ENCODE measurements at regions not wholly inside any gene's neighbourhood (a gene's known extent, or its start where the extent isn't known, plus 50 kb on each side); places are given as distances from the start of the nearest gene placed in this dataset.

DNA sequence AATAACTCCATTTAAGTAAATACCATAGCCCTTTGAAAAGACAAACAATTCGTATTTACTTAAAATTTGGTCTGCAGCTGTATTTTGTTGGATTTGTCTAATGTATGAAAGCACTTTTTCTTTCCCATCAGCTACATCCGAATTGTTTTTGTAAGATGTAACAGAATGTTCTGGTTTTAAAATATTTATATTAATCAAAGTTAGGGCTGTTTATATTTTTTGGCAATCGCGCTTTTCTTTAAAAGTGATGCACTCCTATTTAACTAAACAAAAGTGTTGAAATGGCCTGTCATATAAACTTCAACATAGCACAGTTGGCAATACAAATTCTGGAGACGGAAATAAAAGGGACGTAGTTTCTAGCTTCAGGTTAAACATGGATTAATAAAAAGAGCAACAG lies 216.3 kb upstream of the ADGRL2 start:
- ATAC-seq (no peak), DNase-seq (ENCODE audit: low spot score) (no peak), FAIRE-seq (no peak)
- intact Hi-C loops (cut with micrococcal nuclease; ENCODE audit: unreplicated experiment), result no loop called here
- Histone ChIP-seq H2AFZ (ENCODE audit: low read length) (no peak overlapping the region), H3K36me3 (replicated peaks in 1 of 2; ENCODE audit: control insufficient read depth in 1 of 2, insufficient read depth in 2 of 2, low read length in 2 of 2) (no peaks in the 10 kb centered on the region), H3K4me1 (ENCODE audit: insufficient read depth, low read length) (no peaks in the 10 kb centered on the region), H3K4me2 (ENCODE audit: low read depth, low read length) (no peak overlapping the region), H3K4me3 (replicated peaks in 1 of 3; ENCODE audit: insufficient read depth in 1 of 3, low read depth in 2 of 3, low read length in 3 of 3) (no peak overlapping the region), H3K9ac (ENCODE audit: insufficient read depth, low read depth, low read length) (no peak overlapping the region), H4K20me1 (ENCODE audit: insufficient read depth, low read length) (no peaks in the 10 kb centered on the region), H3K27ac (ENCODE audit: extremely low read length, insufficient read depth, low read length) (no peak overlapping the region), H3K79me2 (ENCODE audit: insufficient read depth, low read length) (no peaks in the 10 kb centered on the region), H3K27me3 (ENCODE audit: control insufficient read depth in 1 of 2, insufficient read depth in 2 of 2, low read length in 2 of 2) (no peaks in the 10 kb centered on the region), H3K9me3 (ENCODE audit: low read length) (peaks cover 12% of the 10 kb centered on the region; the same call in 1 of the 2 replicates)
- WGBS (ENCODE audit: low lambda C conversion rate), result 17% methylated on average over 6 of the region's 6 CpGs
- BruUV-seq (replicated peaks), result no TSS peak
- no peak for TF ChIP-seq ZNF383 (CRISPR knock-in tag; IDR thresholded peaks at IDR 0.05; ENCODE audit: borderline replicate concordance)
- TF ChIP-seq ZNF772 (CRISPR knock-in tag; IDR thresholded peaks at IDR 0.05), result no peak
- no peak for TF ChIP-seq SRSF1 (optimal IDR thresholded peaks at IDR 0.05; ENCODE audit: low read depth, low read length)
- TF ChIP-seq MED1 (CRISPR knock-in tag; IDR thresholded peaks at IDR 0.05), result no peak
- TF ChIP-seq ARHGAP35 (CRISPR knock-in tag; IDR thresholded peaks at IDR 0.05; ENCODE audit: borderline replicate concordance), result no peak
- no peak for TF ChIP-seq PLRG1 (conservative IDR thresholded peaks at IDR 0.05)
- TF ChIP-seq GABPA (IDR thresholded peaks at IDR 0.05; ENCODE audit: low read depth, low read length), result no peak
- TF ChIP-seq GABPA (CRISPR knock-in tag; IDR thresholded peaks at IDR 0.05; ENCODE audit: low read depth), result no peak
- in situ Hi-C loops (cut with HindIII; ENCODE audit: extremely low pct_ligation_motif_present, low pct_unique_long_range_greater_than_20kb), result no loop called here
- ChIA-PET CTCF (ENCODE audit: low intra/inter-chr PET ratio, low total read pairs) (no interaction called here), POLR2A (no interaction called here)

DNA sequence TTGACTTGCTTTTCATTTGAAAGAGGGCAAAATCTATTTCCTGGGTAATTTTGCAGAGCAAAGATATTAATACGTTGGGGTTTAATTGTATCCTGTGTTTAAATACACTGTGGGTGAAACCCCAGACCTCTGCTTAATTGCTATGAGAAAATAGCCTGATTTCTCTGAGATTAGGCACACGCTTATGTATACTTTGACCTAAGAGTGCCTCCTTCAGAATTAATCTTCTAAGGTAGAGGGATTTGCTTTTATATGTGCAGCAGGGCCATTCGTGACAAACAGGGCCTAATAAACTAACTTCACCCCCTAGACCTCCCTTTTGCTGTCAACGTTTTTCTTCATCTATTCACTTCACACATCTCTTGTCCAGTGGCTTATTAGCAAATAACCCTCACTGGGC lies 216.9 kb upstream of the ADGRL2 start:
- no peak for FAIRE-seq
- H3K4me3 ChIP-seq (replicated peaks in 1 of 3; ENCODE audit: insufficient read depth in 1 of 3, low read depth in 2 of 3, low read length in 3 of 3), result no peak overlapping the region
- H3K9me3 ChIP-seq (ENCODE audit: low read length), result peaks cover 7% of the 10 kb centered on the region; the same call in 1 of the 2 replicates
- 0% methylated on average over 4 of the region's 4 CpGs for WGBS (ENCODE audit: low lambda C conversion rate)
- ChIA-PET CTCF (ENCODE audit: low intra/inter-chr PET ratio, low total read pairs) (no interaction called here), POLR2A (no interaction called here)
- H3K27ac ChIP-seq (ENCODE audit: extremely low read length, insufficient read depth, low read length), result no peak overlapping the region
- no peak for ATAC-seq
- H3K4me2 ChIP-seq (ENCODE audit: low read depth, low read length), result no peak overlapping the region
- H3K36me3 ChIP-seq (replicated peaks in 1 of 2; ENCODE audit: control insufficient read depth in 1 of 2, insufficient read depth in 2 of 2, low read length in 2 of 2), result no peaks in the 10 kb centered on the region
- no peaks in the 10 kb centered on the region for H3K79me2 ChIP-seq (ENCODE audit: insufficient read depth, low read length)
- H3K9ac ChIP-seq (ENCODE audit: insufficient read depth, low read depth, low read length), result no peak overlapping the region
- BruUV-seq (replicated peaks), result no TSS peak
- in situ Hi-C loops (cut with HindIII; ENCODE audit: extremely low pct_ligation_motif_present, low pct_unique_long_range_greater_than_20kb) (no loop called here), intact Hi-C loops (cut with micrococcal nuclease; ENCODE audit: unreplicated experiment) (no loop called here)
- H4K20me1 ChIP-seq (ENCODE audit: insufficient read depth, low read length), result no peaks in the 10 kb centered on the region
- H2AFZ ChIP-seq (ENCODE audit: low read length), result no peak overlapping the region
- H3K27me3 ChIP-seq (ENCODE audit: control insufficient read depth in 1 of 2, insufficient read depth in 2 of 2, low read length in 2 of 2), result no peaks in the 10 kb centered on the region
- no peak for DNase-seq (ENCODE audit: low spot score)
- H3K4me1 ChIP-seq (ENCODE audit: insufficient read depth, low read length), result no peaks in the 10 kb centered on the region
- TF ChIP-seq CBX2 (IDR thresholded peaks at IDR 0.05; ENCODE audit: low read depth, low read length), result no peak
- TF ChIP-seq CBX2 (CRISPR knock-in tag; IDR thresholded peaks at IDR 0.05; ENCODE audit: low read depth), result no peak
- no peak for TF ChIP-seq TCF7 (IDR thresholded peaks at IDR 0.05; ENCODE audit: low read depth)
- TF ChIP-seq, protein P1, sequence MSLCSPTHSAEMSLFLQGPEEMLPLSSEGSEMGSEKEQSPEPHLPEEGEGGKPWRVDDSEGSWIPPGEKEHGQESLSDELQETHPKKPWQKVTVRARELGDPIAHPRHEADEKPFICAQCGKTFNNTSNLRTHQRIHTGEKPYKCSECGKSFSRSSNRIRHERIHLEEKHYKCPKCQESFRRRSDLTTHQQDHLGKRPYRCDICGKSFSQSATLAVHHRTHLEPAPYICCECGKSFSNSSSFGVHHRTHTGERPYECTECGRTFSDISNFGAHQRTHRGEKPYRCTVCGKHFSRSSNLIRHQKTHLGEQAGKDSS (CRISPR knock-in tag; IDR thresholded peaks at IDR 0.05; ENCODE audit: borderline replicate concordance, low read depth), result no peak
- TF ChIP-seq SRSF4 (IDR thresholded peaks at IDR 0.05; ENCODE audit: low read depth, low read length, poor library complexity, severe bottlenecking), result no peak
- no peak for TF ChIP-seq PTBP1 (IDR thresholded peaks at IDR 0.05; ENCODE audit: low read depth, low read length, poor library complexity, severe bottlenecking)
- no peak for TF ChIP-seq RXRB (CRISPR knock-in tag; IDR thresholded peaks at IDR 0.05; ENCODE audit: borderline replicate concordance)
- TF ChIP-seq, protein P2, sequence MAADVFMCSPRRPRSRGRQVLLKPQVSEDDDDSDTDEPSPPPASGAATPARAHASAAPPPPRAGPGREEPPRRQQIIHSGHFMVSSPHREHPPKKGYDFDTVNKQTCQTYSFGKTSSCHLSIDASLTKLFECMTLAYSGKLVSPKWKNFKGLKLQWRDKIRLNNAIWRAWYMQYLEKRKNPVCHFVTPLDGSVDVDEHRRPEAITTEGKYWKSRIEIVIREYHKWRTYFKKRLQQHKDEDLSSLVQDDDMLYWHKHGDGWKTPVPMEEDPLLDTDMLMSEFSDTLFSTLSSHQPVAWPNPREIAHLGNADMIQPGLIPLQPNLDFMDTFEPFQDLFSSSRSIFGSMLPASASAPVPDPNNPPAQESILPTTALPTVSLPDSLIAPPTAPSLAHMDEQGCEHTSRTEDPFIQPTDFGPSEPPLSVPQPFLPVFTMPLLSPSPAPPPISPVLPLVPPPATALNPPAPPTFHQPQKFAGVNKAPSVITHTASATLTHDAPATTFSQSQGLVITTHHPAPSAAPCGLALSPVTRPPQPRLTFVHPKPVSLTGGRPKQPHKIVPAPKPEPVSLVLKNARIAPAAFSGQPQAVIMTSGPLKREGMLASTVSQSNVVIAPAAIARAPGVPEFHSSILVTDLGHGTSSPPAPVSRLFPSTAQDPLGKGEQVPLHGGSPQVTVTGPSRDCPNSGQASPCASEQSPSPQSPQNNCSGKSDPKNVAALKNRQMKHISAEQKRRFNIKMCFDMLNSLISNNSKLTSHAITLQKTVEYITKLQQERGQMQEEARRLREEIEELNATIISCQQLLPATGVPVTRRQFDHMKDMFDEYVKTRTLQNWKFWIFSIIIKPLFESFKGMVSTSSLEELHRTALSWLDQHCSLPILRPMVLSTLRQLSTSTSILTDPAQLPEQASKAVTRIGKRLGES (CRISPR knock-in tag; IDR thresholded peaks at IDR 0.05; ENCODE audit: borderline replicate concordance), result no peak

Measured in HepG2 (cell line).